CD14-positive monocyte (primary cell): ENCODE measurements at regions not wholly inside any gene's neighbourhood (a gene's known extent, or its start where the extent isn't known, plus 50 kb on each side); places are given as distances from the start of the nearest gene placed in this dataset.
"Not testable (repeated sequence)": the region's sequence is repeated elsewhere in the genome, so short reads cannot be mapped to it uniquely, and the experiment has no call there.

ENCODE experiments used
- DNase-seq, 3 donors: peaks; one replicate each; pipeline ENCODE4 v3.0.0-alpha.2; 2011 to 2022
- H2AFZ ChIP-seq: 2 replicates; pipeline ENCODE4 v1.6.0; 2012; ENCODE audit warnings: mild to moderate bottlenecking, low read depth, low read length, inconsistent platforms; ENCODE audit not compliant: insufficient read depth, poor library complexity, severe bottlenecking
- H3K27ac ChIP-seq, 2 donors: 1 replicate in 1 of 2; 2 replicates in 1 of 2; pipeline ENCODE4 v1.5.1; 2012 to 2013; ENCODE audit warnings: low read length in 2 of 2, control low read depth in 1 of 2, inconsistent platforms in 1 of 2, low read depth in 1 of 2, mild to moderate bottlenecking in 1 of 2
- H3K27me3 ChIP-seq, 2 donors: one replicate each; pipeline versions ENCODE4 v1.6.0 to v1.6.1; 2011 to 2013; ENCODE audit warnings: low read length in 2 of 2; ENCODE audit not compliant: control insufficient read depth in 2 of 2, insufficient read depth in 2 of 2
- H3K36me3 ChIP-seq, 2 donors: replicated peaks in 1 of 2; 1 replicate in 1 of 2; 2 replicates in 1 of 2; pipeline versions ENCODE4 v1.5.1 to v1.6.1; 2012 to 2013; ENCODE audit warnings: low read length in 2 of 2, control low read depth in 1 of 2, inconsistent platforms in 1 of 2, mild to moderate bottlenecking in 1 of 2; ENCODE audit not compliant: insufficient read depth in 2 of 2, control insufficient read depth in 1 of 2
- H3K4me1 ChIP-seq, 2 donors: 1 replicate in 1 of 2; 2 replicates in 1 of 2; pipeline versions ENCODE4 v1.5.1 to v1.6.1; 2012 to 2013; ENCODE audit warnings: low read length in 2 of 2, control low read depth in 1 of 2, inconsistent platforms in 1 of 2, mild to moderate bottlenecking in 1 of 2, moderate library complexity in 1 of 2; ENCODE audit not compliant: insufficient read depth in 2 of 2, control insufficient read depth in 1 of 2
- H3K4me2 ChIP-seq: replicated peaks from 2 replicates; pipeline ENCODE3; 2012; ENCODE audit warnings: low read length, moderate library complexity, mild to moderate bottlenecking; ENCODE audit not compliant: poor library complexity, severe bottlenecking; ENCODE audit errors: extremely low read depth
- H3K4me3 ChIP-seq, 3 experiments: fragments of 200-600 bp in 1 of 3; sonication (generic) in 1 of 3; replicated peaks in 1 of 3; 1 replicate in 2 of 3; 2 replicates in 1 of 3; pipeline ENCODE4 v1.5.1; 2011 to 2013; ENCODE audit warnings: low read length in 3 of 3, mild to moderate bottlenecking in 3 of 3, control low read depth in 2 of 3, low read depth in 2 of 3, inconsistent platforms in 1 of 3, moderate library complexity in 1 of 3
- H3K79me2 ChIP-seq: 2 replicates; pipeline ENCODE4 v1.6.0; 2012; ENCODE audit warnings: mild to moderate bottlenecking, control low read depth, inconsistent platforms, low read length, moderate library complexity; ENCODE audit not compliant: insufficient read depth
- H3K9ac ChIP-seq: 2 replicates; pipeline ENCODE4 v1.6.0; 2017; ENCODE audit warnings: low read length, mild to moderate bottlenecking; ENCODE audit not compliant: insufficient read depth, poor library complexity, severe bottlenecking
- H3K9me3 ChIP-seq, 2 donors: replicated peaks in 1 of 2; 1 replicate in 1 of 2; 2 replicates in 1 of 2; pipeline versions ENCODE4 v1.5.1 to v1.6.1; 2012 to 2013; ENCODE audit warnings: low read length in 2 of 2, control low read depth in 1 of 2; ENCODE audit not compliant: control insufficient read depth in 1 of 2, insufficient read depth in 1 of 2
- H4K20me1 ChIP-seq: 2 replicates; pipeline ENCODE4 v1.6.0; 2012; ENCODE audit warnings: mild to moderate bottlenecking, low read length, control low read depth, moderate library complexity; ENCODE audit not compliant: insufficient read depth
- H3K27ac Mint-ChIP-seq, 7 donors: one replicate each; pipeline ENCODE4 v1.8.0; 2020; ENCODE audit warnings: mild to moderate bottlenecking in 7 of 7, mixed read lengths in 7 of 7, moderate library complexity in 6 of 7, inconsistent platforms in 2 of 7
- H3K27me3 Mint-ChIP-seq, 3 donors: one replicate each; pipeline ENCODE4 v1.8.0; 2021 to 2022; ENCODE audit warnings: low read depth in 3 of 3, mild to moderate bottlenecking in 3 of 3, mixed read lengths in 3 of 3, moderate library complexity in 3 of 3, inconsistent platforms in 1 of 3
- H3K36me3 Mint-ChIP-seq, 2 donors: one replicate each; pipeline ENCODE4 v1.8.0; 2020; ENCODE audit warnings: mixed read lengths in 2 of 2, inconsistent platforms in 1 of 2, mild to moderate bottlenecking in 1 of 2
- H3K4me1 Mint-ChIP-seq: one replicate; pipeline ENCODE4 v1.8.0; 2020; ENCODE audit warnings: mild to moderate bottlenecking, mixed read lengths
- H3K4me3 Mint-ChIP-seq, 2 donors: one replicate each; pipeline ENCODE4 v1.8.0; 2020; ENCODE audit warnings: mild to moderate bottlenecking in 2 of 2, mixed read lengths in 2 of 2, moderate library complexity in 1 of 2
- H3K9me3 Mint-ChIP-seq, 7 donors: one replicate each; pipeline ENCODE4 v1.8.0; 2020 to 2022; ENCODE audit warnings: mixed read lengths in 7 of 7, mild to moderate bottlenecking in 6 of 7, moderate library complexity in 6 of 7, inconsistent platforms in 2 of 7
- CTCF ChIP-seq: fragments of 200-600 bp; IDR thresholded peaks from one replicate; pipeline ENCODE4 v1.8.0; 2022; ENCODE audit warnings: antibody characterized with exemption, mild to moderate bottlenecking
- WGBS: methylation state at CpG from one replicate; pipeline ENCODE4 v1.1.5; 2013; ENCODE audit warnings: missing lambda C conversion rate; ENCODE audit not compliant: insufficient coverage; 5-methylcytosine and 5-hydroxymethylcytosine counted together
- intact Hi-C, 2 donors: fragments of 100-400 bp; cut with micrococcal nuclease; formaldehyde crosslinking; loops; one replicate each; pipeline versions ENCODE4 v1.15.0 to v1.15.1; 2023

- WGBS = 96% methylated on average over 5 of the region's 11 CpGs
- no peak for DNase-seq
- no peaks in the 10 kb centered on the region for H3K4me1 Mint-ChIP-seq
- Histone ChIP-seq H4K20me1 (no peaks in the 10 kb centered on the region), H3K27me3 (no peaks in the 10 kb centered on the region), H2AFZ (no peak overlapping the region), H3K27ac (no peak overlapping the region), H3K4me1 (no peaks in the 10 kb centered on the region), H3K9me3 (peaks cover 5 to 18% of the 10 kb centered on the region in 2 donors), H3K4me2 (no peak overlapping the region), H3K9ac (no peak overlapping the region), H3K4me3 (no peak overlapping the region), H3K79me2 (no peaks in the 10 kb centered on the region), H3K36me3 (no peaks in the 10 kb centered on the region)
- peaks cover 0 to 1% (median 0%) of the 10 kb centered on the region in 3 donors for H3K27me3 Mint-ChIP-seq
- H3K27ac Mint-ChIP-seq = no peak overlapping the region
- H3K9me3 Mint-ChIP-seq = peaks cover 1 to 25% (median 9%) of the 10 kb centered on the region in 7 donors
- no peak for TF ChIP-seq CTCF
- H3K4me3 Mint-ChIP-seq = no peak overlapping the region
- no peaks in the 10 kb centered on the region for H3K36me3 Mint-ChIP-seq
- intact Hi-C loops = no loop called here
Measured at GRCh38 chr4:67275179-67275750, 270.0 kb downstream of the CENPC start.

- H3K27ac Mint-ChIP-seq, H3K79me2 ChIP-seq, DNase-seq, intact Hi-C loops, H3K36me3 Mint-ChIP-seq, H3K4me1 ChIP-seq, H3K4me3 ChIP-seq, H3K27me3 Mint-ChIP-seq, H2AFZ ChIP-seq, H3K9ac ChIP-seq, H3K27me3 ChIP-seq, H3K27ac ChIP-seq, H3K4me2 ChIP-seq, H4K20me1 ChIP-seq, H3K4me3 Mint-ChIP-seq, H3K36me3 ChIP-seq, H3K4me1 Mint-ChIP-seq: not testable (repeated sequence)
- peaks cover 1 to 27% (median 9%) of the 10 kb centered on the region in 7 donors for H3K9me3 Mint-ChIP-seq
- H3K9me3 ChIP-seq = peaks cover 5 to 18% of the 10 kb centered on the region in 2 donors
- WGBS = 60% methylated on average over 1 of the region's 3 CpGs
Measured at GRCh38 chr4:67274671-67275070, 270.6 kb downstream of the CENPC start.
